Esophagus muscularis mucosa (tissue), 4 donors: ENCODE measurements at regions not wholly inside any gene's neighbourhood (a gene's known extent, or its start where the extent isn't known, plus 50 kb on each side); places are given as distances from the start of the nearest gene placed in this dataset.

Experiments used
- CTCF ChIP-seq, 3 experiments: fragments of 200-600 bp in 2 of 3; fragments of 450-650 bp in 1 of 3; sonication (generic) in 2 of 3; IDR thresholded peaks; one replicate each; pipeline ENCODE4 v1.5.1; 2017 to 2019; ENCODE audit warnings: antibody characterized with exemption in 3 of 3, mild to moderate bottlenecking in 2 of 3, moderate library complexity in 1 of 3
- EP300 ChIP-seq: sonication (generic); formaldehyde crosslinking; IDR thresholded peaks from one replicate; pipeline ENCODE4 v1.6.1; 2017; ENCODE audit warnings: antibody characterized with exemption
- POLR2A ChIP-seq: fragments of 450-650 bp; IDR thresholded peaks from one replicate; pipeline ENCODE4 v1.6.1; 2017; ENCODE audit warnings: antibody characterized with exemption, moderate library complexity, mild to moderate bottlenecking, low read depth
- POLR2AphosphoS5 ChIP-seq, 2 donors: sonication (generic); formaldehyde crosslinking; IDR thresholded peaks; one replicate each; pipeline ENCODE4 v1.6.1; 2017; ENCODE audit warnings: antibody characterized with exemption in 2 of 2

GRCh38 chr6:33947916-33948594 lies 144.3 kb upstream of the MLN start:
- TF ChIP-seq POLR2AphosphoS5 (IDR thresholded peaks at IDR 0.05) (no peak), POLR2A (no peak), CTCF (IDR thresholded peaks at IDR 0.05) (no peak), EP300 (no peak)
